Neural crest cell (in vitro differentiated cells): ENCODE measurements at regions not wholly inside any gene's neighbourhood (a gene's known extent, or its start where the extent isn't known, plus 50 kb on each side); places are given as distances from the start of the nearest gene placed in this dataset.

ENCODE experiments used
- DNase-seq: peaks from one replicate; pipeline ENCODE4 v3.0.0; 2021; ENCODE audit warnings: low read depth, mixed read lengths, low spot score
- H3K27ac Mint-ChIP-seq: one replicate; pipeline ENCODE4 v1.8.0; 2021; ENCODE audit warnings: mild to moderate bottlenecking, mixed read lengths; ENCODE audit not compliant: unreplicated experiment
- H3K27me3 Mint-ChIP-seq: 2 replicates; pipeline ENCODE4 v1.8.0; 2021; ENCODE audit warnings: low read depth, mild to moderate bottlenecking, mixed read lengths
- H3K36me3 Mint-ChIP-seq: 2 replicates; pipeline ENCODE4 v1.8.0; 2021; ENCODE audit warnings: low read depth, mild to moderate bottlenecking, mixed read lengths
- H3K4me1 Mint-ChIP-seq: 2 replicates; pipeline ENCODE4 v1.8.0; 2021; ENCODE audit warnings: mixed read lengths
- H3K4me3 Mint-ChIP-seq: one replicate; pipeline ENCODE4 v1.8.0; 2021; ENCODE audit warnings: mild to moderate bottlenecking, mixed read lengths
- H3K9me3 Mint-ChIP-seq: 2 replicates; pipeline ENCODE4 v1.8.0; 2021; ENCODE audit warnings: mixed read lengths
- TF ChIP-seq, protein P1 (sequence below): fragments of 200-600 bp; sonication (generic); conservative IDR thresholded peaks from 2 replicates; pipeline ENCODE4 v1.5.0; 2021; ENCODE audit warnings: antibody characterized with exemption, mild to moderate bottlenecking

DNA sequence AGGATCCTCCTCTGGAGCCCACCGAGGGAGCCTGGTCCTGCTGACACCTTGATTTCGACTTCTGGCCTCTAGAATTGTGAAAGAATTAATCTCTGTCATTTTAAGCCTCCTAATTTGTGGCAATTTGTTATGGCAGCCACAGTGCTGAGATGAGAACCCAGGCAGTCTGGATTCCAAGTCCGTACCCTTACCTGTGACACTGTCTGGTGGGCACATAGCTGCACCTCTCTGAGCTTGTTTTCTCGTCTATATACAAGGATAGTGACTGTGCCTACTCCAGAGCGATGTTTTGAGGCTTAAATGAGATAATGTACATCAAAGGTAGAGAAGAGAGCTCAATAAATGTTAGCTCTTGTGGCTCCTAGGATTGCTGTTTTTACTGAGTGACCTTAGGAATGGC, 128.4 kb upstream of the MPHOSPH6 start:
- Mint-ChIP-seq H3K27ac (no peak overlapping the region), H3K36me3 (no peaks in the 10 kb centered on the region), H3K4me1 (peaks cover 6% of the 10 kb centered on the region), H3K27me3 (peaks cover 8% of the 10 kb centered on the region), H3K4me3 (no peak overlapping the region), H3K9me3 (no peaks in the 10 kb centered on the region)
- TF ChIP-seq, protein P1, sequence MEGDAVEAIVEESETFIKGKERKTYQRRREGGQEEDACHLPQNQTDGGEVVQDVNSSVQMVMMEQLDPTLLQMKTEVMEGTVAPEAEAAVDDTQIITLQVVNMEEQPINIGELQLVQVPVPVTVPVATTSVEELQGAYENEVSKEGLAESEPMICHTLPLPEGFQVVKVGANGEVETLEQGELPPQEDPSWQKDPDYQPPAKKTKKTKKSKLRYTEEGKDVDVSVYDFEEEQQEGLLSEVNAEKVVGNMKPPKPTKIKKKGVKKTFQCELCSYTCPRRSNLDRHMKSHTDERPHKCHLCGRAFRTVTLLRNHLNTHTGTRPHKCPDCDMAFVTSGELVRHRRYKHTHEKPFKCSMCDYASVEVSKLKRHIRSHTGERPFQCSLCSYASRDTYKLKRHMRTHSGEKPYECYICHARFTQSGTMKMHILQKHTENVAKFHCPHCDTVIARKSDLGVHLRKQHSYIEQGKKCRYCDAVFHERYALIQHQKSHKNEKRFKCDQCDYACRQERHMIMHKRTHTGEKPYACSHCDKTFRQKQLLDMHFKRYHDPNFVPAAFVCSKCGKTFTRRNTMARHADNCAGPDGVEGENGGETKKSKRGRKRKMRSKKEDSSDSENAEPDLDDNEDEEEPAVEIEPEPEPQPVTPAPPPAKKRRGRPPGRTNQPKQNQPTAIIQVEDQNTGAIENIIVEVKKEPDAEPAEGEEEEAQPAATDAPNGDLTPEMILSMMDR, result no peak
- no peak for DNase-seq

DNA sequence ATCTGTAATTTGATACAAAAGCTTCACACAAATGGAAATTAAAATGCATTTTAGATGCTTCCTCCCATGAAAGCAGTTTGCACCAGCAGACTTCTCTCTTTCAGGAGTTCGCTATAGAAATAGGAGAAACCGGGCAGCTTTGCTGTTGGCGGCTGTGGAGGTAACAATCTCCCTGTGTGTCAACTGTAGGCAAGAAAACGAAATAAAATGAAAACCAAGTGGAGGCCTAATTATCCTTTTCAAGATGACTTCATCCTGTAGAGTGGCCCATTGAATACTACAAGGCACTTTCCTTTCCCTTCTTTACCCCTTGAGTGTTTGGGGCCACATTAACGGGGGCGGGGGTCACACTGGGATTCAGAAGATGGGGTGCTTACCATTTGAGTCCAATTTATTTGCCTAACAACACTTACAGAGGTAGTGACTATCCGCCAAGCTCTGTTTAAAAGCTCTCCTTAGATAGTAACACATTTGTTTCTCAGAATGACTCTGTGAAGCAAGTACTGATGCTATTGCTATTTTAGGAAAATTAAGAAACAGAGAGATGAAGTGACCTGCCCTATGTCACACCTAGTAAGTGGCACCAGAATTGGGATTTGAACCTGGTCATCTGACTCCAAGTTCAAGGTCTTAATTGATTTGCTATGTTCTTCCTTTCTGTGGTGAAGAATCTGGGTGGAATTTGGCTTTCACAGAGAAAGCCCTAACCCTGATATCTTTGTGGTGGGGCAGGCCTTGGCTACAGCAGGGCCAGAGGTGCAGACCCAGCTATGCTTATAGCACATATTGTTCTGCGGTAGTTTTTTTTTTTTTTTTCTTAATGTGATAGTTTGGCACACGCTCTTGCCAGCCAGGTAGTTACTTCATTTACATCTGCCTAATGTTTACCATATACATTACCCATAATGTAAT, 125.5 kb upstream of the MPHOSPH6 start:
- H3K4me3 Mint-ChIP-seq, result no peak overlapping the region
- no peaks in the 10 kb centered on the region for H3K9me3 Mint-ChIP-seq
- H3K27ac Mint-ChIP-seq, result no peak overlapping the region
- TF ChIP-seq, protein P1, result no peak
- H3K27me3 Mint-ChIP-seq, result peaks cover 12% of the 10 kb centered on the region
- no peaks in the 10 kb centered on the region for H3K36me3 Mint-ChIP-seq
- peaks cover 6% of the 10 kb centered on the region for H3K4me1 Mint-ChIP-seq
- DNase-seq, result no peak

DNA sequence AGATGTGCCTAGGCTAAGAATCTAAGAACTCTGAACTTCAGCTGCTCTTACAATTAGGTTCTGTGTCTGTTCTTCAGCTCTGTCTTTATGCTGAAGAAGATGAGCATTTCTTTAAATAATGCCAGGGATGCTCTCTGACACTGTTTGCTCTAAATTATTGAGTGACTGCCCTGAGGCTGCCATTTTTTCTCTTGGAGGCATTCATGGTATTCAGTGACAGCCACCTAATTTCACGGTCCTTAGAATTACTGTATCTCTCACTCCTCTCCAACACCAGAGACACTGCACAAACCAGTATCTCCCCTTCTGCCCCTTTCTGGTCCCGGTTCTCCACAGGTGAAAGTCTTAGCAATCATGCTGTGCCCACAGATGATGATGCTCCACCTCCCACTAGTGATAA, 123.6 kb upstream of the MPHOSPH6 start:
- peaks cover 14% of the 10 kb centered on the region for H3K27me3 Mint-ChIP-seq
- H3K9me3 Mint-ChIP-seq, result no peaks in the 10 kb centered on the region
- peaks cover 6% of the 10 kb centered on the region for H3K4me1 Mint-ChIP-seq
- H3K27ac Mint-ChIP-seq, result no peak overlapping the region
- no peak for DNase-seq
- TF ChIP-seq, protein P1, result no peak
- no peaks in the 10 kb centered on the region for H3K36me3 Mint-ChIP-seq
- no peak overlapping the region for H3K4me3 Mint-ChIP-seq

DNA sequence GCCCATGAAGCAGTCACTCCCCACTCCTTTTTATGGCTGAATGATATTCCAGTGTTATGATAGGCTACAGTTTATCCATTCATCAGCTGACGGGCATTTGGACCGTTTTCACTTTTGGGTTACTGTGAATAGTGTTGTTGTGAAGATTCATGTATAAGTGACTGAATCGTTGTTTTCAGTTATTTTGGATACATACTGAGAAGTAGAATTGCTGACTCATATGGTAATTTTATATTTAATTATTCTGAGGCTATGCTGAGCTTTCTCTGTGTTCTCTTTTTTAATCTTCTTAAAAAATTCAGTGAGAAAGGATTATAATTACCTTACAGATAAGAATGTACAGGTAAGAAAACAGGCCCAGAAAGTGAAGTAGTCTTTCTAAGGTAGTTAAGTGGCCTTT, 117.9 kb upstream of the MPHOSPH6 start:
- no peak overlapping the region for H3K4me3 Mint-ChIP-seq
- no peaks in the 10 kb centered on the region for H3K4me1 Mint-ChIP-seq
- H3K9me3 Mint-ChIP-seq, result no peaks in the 10 kb centered on the region
- peaks cover 13% of the 10 kb centered on the region for H3K27me3 Mint-ChIP-seq
- H3K36me3 Mint-ChIP-seq, result no peaks in the 10 kb centered on the region
- TF ChIP-seq, protein P1, result no peak
- H3K27ac Mint-ChIP-seq, result no peak overlapping the region
- no peak for DNase-seq

GRCh38 chr16:82282662-82283061, 112.6 kb upstream of the MPHOSPH6 start:
- peaks cover 5% of the 10 kb centered on the region for H3K9me3 Mint-ChIP-seq
- H3K27me3 Mint-ChIP-seq, result no peaks in the 10 kb centered on the region
- no peak overlapping the region for H3K4me3 Mint-ChIP-seq
- no peak for DNase-seq
- no peaks in the 10 kb centered on the region for H3K4me1 Mint-ChIP-seq
- TF ChIP-seq, protein P1, result no peak
- no peak overlapping the region for H3K27ac Mint-ChIP-seq
- no peaks in the 10 kb centered on the region for H3K36me3 Mint-ChIP-seq
